ENCODE measurements at regions not wholly inside any gene's neighbourhood (a gene's known extent, or its start where the extent isn't known, plus 50 kb on each side); places are given as distances from the start of the nearest gene placed in this dataset.

- TF ChIP-seq CTCF (IDR thresholded peaks at IDR 0.05) (no peak), REST (IDR thresholded peaks at IDR 0.05; ENCODE audit: insufficient read depth in 1 of 2, low read depth in 2 of 2, low read length in 1 of 2) (no peak), POLR2AphosphoS5 (IDR thresholded peaks at IDR 0.05; ENCODE audit: low read depth, low read length) (no peak), TCF7L2 (IDR thresholded peaks at IDR 0.05; ENCODE audit: low read depth, low read length) (no peak), SIN3A (IDR thresholded peaks at IDR 0.05; ENCODE audit: borderline replicate concordance, insufficient read depth, low read depth, low read length) (no peak)
Observed at GRCh38 chr5:162995568-162995967, 441.8 kb upstream of the CCNG1 start.

All from Panc1 (cell line).